ENCODE measurements at regions not wholly inside any gene's neighbourhood (a gene's known extent, or its start where the extent isn't known, plus 50 kb on each side); places are given as distances from the start of the nearest gene placed in this dataset.
"Not testable (repeated sequence)": the region's sequence is repeated elsewhere in the genome, so short reads cannot be mapped to it uniquely, and the experiment has no call there.

- no peak for DNase-seq
Observed at GRCh38 chr3:72660270-72661114, 187.8 kb downstream of the SHQ1 start.

GRCh38 chr3:72659596-72659995 is 188.6 kb downstream of the SHQ1 start:
- no peak for DNase-seq

DNA sequence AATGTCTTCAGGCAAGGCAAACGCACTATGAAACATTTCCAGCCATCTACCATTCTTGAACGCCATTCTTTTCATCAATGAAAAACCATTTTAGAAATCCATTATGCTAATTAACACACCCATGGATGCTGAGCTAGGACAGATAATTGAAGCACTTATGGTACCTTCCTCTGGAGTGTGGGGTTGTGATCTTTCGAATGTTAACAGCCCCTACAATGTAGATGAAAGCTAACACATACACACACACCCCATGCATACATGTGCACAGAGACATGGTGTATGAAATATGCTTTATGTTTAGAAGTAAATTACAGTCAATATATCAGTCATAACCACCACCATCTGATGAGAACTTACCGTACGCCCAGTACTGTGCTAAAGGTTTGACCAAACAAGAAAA is 189.1 kb downstream of the SHQ1 start:
- no peak for DNase-seq

- no peak for DNase-seq
Observed at GRCh38 chr3:72658466-72659100, 189.7 kb downstream of the SHQ1 start.

- peak in 1 of 2 donors; percentile 31 for DNase-seq
Observed at GRCh38 chr3:72657666-72658065, 190.6 kb downstream of the SHQ1 start.

GRCh38 chr3:72655723-72656122 is 192.5 kb downstream of the SHQ1 start:
- no peak for DNase-seq

DNA sequence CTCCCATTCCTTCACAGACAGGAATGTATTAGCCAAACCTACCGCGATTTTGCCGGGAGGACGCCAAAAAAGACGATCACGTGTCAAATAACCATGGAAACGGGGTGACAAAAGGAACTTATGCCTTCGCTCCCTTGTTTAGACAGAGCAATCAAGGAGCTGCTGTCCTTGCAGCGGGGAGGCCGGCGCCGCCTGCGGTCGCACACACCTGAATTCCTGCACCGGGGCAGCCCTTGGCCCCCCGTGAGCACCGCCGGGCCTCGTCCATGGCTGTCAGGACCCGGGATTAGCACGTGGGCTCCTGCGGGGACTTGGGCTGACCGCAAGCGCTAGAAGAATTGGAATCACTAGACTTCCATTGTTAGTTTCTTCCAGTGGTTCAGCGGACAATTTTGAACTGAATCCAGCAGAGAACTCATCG is 193.1 kb downstream of the SHQ1 start:
- no peak for DNase-seq

DNA sequence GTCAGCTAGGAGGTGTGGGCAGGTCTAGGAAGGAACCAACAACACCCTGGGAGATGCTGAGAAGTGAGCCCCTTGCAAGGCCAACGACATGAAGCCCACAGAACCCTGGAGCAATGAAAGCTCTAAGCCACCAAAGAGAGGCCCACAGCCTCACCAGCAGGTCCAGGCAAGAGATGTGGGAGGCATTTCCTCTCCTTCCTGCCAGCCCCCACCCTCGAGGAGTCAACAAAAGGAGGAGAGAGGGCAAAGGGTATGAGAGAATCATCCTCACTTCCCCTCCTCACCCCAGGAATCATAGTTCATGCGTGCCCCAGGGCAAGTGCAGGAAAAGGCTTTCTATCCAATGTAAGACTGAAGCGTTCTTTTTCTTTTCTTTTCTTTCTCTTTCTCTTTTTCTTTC is 195.8 kb downstream of the SHQ1 start:
- DNase-seq = no peak

DNA sequence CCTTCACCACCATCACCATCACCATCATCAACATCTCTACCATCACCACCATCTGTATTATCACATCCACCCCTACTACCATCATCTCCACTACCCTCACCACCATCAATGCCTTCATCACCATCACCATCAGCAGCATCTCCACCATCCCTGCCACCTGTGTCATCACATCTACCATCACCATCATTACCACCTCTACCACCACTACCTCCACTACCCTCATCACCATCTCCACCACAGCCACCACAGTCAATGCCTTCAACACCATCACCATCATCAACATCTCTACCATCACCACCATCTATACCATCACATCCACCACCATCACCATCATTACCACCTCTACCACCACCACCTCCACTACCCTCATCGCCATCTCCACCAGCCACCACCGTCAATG is 196.7 kb downstream of the SHQ1 start:
- DNase-seq = no peak

DNA sequence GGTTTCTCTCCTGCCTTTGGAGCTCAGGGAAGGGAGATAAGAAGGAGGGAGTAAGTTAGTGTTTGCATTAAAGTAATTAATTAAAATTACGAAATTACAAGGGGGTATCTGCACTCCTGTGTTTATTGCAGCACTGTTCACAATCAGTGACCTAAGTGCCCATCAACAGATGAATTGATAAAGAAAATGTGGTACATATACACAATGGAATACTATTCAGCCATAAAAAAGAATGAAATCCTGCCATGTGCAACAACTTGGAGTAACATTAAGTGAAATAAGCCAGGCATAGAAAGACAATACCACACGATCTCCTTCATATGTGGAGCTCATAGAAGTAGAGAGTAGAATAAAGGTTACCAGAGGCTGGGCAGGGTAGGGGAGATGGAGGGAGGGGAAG is 202.0 kb downstream of the SHQ1 start:
- DNase-seq = no peak

DNA sequence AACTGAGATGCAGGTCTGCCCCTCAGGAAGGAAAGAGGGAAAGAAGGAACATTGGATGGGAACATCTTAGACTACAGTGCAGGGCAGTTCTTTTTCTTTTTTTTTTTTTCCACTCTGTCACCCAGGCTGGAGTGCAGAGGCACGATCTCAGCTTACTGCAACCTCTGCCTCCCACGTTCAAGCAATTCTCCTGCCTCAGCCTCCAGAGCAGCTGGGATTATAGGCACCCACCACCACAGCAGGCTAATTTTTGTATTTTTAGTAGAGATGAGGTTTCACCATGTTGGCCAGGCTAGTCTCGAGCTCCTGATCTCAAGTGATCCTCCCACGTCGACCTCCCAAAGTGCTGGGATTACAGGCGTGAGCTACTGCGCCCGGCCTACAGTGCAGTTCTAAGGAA is 204.6 kb downstream of the SHQ1 start:
- DNase-seq = not testable (repeated sequence)

- no peak for DNase-seq
Observed at GRCh38 chr3:72641684-72642083, 206.6 kb downstream of the SHQ1 start.

DNA sequence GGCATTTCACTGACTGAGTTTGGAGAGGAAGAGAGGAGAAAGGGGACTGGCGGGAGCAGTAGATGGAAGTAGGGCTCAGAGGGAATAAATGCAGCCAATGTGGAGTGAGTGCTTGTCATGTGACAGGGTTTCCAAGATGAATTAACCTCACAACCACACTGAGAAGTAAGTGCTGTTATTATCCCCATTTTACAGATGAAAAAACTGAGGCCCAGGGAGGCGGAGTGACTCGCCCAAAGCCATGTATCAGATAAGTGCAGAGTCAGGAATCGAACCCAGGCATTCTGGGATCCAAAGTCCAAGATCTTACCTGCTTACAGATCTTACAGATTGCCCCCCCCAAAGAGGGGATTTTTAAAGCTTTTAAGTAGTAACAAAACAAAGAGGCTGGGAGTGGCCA is 207.2 kb downstream of the SHQ1 start:
- no peak for DNase-seq

- no peak for DNase-seq
Observed at GRCh38 chr3:72636969-72637597, 211.2 kb downstream of the SHQ1 start.

- DNase-seq = no peak
Observed at GRCh38 chr3:72635551-72635950, 212.7 kb downstream of the SHQ1 start.

- DNase-seq = no peak
Observed at GRCh38 chr3:72634128-72634527, 214.1 kb downstream of the SHQ1 start.

DNA sequence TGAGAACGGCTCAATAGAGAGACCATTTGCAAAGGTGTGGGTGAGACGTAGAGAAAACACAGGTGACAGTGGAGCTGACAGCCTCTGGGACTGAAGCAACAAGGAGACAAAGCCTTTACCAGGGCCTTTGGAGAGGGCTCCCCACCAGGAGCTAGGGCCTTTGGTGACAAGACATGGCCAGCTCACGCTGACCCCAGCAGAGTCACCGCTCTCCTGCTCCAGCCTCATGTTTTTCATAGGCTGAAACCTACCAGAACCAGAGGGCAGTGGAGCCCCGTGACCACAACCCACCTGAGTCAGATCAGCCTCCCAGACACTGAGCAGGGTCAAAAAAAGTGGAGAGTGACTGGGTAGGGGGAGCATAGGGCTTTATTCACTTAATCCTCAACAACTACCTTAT is 214.7 kb downstream of the SHQ1 start:
- DNase-seq = no peak

- no peak for DNase-seq
Observed at GRCh38 chr3:72633121-72633520, 215.1 kb downstream of the SHQ1 start.

DNA sequence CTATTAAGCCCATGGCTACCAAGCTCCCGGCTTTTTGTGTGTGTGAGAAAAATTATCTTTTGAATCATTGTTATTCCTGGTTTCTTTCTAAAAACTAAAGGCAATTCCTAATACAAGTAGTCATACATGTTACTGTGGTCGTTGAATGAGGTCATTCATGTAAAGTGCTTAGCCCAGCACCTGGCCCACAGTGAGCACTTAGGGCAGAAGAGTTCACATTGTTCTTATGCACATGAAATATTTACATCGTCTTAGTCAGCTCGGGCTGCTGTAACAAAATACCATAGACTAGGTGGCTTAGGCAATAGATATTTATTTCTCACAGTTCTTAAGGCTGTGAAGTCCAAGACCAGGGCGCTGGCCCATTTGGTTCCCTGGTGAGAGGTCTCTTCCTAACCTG is 216.1 kb downstream of the SHQ1 start:
- no peak for DNase-seq

DNA sequence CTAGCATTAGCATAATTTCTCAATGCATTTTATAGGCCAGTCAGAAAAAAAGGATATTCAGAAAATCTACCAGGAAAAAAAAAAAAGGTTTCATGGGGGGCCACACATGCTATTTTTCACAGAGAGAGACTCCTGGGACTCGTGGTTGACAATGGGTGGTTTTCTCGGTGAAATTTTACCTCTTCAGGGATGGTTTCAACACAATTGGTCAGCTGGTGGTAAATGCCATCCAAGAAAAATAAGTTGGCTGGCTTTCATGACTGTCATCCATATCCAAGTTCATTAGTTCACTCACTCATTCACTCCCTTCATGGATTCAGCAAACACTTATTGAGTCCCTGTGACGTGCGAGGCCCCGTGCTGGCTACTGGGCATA is 217.3 kb downstream of the SHQ1 start:
- no peak for DNase-seq

DNA sequence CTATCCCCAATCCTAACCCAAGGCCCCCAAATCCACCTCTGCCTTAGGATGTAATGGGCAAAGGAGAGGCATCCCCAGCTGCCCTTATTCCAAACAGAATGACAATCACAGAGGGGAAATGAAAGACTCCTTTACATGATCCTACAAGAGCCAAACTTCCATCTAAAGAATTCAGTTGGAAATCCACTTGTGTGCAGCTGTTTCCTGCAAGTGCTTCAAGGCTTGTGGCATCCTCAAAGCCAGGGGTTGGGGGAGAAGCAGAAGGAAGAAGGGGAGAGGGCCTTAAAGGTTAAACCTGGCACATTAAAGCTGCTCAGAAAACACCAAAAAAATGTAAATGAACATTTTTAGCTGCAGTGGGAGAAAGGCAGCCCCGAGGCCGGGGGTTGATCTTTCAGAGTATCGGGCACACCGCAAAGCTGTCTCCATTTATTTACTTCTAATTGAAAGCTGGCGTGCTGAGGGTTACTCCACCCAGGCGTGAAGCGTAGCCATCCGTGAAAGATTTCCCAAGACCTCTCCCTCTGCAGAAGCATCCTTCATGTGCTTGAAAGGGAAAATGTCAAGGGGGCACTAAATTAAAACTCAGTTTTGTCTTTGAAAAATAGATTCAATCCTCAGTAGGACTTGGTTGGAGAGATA is 217.8 kb downstream of the SHQ1 start:
- DNase-seq = no peak

DNA sequence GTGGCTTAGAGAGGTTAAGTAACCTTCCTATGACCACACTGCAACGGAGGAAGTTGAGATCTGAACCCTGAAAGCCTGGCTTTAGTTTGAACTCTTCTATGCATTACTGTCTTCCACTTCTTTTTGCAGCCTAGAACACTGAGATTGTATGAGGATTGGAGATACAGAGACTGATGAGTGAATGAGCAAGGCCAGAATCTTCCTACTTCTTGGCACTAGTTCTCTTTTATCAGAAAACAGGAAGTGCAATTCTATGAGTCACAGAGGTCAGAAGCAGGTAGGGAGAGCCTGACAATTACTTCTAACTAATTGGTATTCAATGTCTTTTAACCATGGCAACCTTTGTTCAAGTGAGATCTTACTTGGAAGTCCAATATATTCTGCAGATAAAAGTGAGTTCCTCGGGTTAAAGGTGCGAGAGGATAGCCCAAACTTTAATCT is 219.0 kb downstream of the SHQ1 start:
- no peak for DNase-seq

GRCh38 chr3:72628065-72628464 is 220.2 kb downstream of the SHQ1 start:
- no peak for DNase-seq

GRCh38 chr3:72627271-72627670 is 221.0 kb downstream of the SHQ1 start:
- DNase-seq = no peak
